ENCODE measurements at regions not wholly inside any gene's neighbourhood (a gene's known extent, or its start where the extent isn't known, plus 50 kb on each side); places are given as distances from the start of the nearest gene placed in this dataset.

DNA sequence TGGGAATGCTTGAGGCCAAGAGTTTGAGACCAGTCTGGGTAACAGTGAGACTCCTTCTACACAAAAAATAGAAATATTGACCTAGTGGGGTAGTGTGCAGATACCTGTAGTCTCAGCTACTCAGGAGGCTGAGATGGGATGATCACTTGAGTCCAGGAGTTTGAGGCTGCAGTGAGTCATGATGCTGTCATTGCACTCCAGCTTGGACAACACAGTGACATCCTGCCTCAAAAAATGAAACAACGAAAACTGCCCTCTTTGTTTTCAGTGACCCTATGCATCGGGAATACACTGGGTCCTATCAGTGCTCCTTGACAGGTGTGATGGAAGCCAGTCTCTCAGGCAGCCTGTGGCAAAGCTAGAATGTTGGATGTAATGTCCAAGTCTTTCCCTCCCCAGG, 311.5 kb upstream of the OR4E1 start (continued):
- TF ChIP-seq, protein P1, sequence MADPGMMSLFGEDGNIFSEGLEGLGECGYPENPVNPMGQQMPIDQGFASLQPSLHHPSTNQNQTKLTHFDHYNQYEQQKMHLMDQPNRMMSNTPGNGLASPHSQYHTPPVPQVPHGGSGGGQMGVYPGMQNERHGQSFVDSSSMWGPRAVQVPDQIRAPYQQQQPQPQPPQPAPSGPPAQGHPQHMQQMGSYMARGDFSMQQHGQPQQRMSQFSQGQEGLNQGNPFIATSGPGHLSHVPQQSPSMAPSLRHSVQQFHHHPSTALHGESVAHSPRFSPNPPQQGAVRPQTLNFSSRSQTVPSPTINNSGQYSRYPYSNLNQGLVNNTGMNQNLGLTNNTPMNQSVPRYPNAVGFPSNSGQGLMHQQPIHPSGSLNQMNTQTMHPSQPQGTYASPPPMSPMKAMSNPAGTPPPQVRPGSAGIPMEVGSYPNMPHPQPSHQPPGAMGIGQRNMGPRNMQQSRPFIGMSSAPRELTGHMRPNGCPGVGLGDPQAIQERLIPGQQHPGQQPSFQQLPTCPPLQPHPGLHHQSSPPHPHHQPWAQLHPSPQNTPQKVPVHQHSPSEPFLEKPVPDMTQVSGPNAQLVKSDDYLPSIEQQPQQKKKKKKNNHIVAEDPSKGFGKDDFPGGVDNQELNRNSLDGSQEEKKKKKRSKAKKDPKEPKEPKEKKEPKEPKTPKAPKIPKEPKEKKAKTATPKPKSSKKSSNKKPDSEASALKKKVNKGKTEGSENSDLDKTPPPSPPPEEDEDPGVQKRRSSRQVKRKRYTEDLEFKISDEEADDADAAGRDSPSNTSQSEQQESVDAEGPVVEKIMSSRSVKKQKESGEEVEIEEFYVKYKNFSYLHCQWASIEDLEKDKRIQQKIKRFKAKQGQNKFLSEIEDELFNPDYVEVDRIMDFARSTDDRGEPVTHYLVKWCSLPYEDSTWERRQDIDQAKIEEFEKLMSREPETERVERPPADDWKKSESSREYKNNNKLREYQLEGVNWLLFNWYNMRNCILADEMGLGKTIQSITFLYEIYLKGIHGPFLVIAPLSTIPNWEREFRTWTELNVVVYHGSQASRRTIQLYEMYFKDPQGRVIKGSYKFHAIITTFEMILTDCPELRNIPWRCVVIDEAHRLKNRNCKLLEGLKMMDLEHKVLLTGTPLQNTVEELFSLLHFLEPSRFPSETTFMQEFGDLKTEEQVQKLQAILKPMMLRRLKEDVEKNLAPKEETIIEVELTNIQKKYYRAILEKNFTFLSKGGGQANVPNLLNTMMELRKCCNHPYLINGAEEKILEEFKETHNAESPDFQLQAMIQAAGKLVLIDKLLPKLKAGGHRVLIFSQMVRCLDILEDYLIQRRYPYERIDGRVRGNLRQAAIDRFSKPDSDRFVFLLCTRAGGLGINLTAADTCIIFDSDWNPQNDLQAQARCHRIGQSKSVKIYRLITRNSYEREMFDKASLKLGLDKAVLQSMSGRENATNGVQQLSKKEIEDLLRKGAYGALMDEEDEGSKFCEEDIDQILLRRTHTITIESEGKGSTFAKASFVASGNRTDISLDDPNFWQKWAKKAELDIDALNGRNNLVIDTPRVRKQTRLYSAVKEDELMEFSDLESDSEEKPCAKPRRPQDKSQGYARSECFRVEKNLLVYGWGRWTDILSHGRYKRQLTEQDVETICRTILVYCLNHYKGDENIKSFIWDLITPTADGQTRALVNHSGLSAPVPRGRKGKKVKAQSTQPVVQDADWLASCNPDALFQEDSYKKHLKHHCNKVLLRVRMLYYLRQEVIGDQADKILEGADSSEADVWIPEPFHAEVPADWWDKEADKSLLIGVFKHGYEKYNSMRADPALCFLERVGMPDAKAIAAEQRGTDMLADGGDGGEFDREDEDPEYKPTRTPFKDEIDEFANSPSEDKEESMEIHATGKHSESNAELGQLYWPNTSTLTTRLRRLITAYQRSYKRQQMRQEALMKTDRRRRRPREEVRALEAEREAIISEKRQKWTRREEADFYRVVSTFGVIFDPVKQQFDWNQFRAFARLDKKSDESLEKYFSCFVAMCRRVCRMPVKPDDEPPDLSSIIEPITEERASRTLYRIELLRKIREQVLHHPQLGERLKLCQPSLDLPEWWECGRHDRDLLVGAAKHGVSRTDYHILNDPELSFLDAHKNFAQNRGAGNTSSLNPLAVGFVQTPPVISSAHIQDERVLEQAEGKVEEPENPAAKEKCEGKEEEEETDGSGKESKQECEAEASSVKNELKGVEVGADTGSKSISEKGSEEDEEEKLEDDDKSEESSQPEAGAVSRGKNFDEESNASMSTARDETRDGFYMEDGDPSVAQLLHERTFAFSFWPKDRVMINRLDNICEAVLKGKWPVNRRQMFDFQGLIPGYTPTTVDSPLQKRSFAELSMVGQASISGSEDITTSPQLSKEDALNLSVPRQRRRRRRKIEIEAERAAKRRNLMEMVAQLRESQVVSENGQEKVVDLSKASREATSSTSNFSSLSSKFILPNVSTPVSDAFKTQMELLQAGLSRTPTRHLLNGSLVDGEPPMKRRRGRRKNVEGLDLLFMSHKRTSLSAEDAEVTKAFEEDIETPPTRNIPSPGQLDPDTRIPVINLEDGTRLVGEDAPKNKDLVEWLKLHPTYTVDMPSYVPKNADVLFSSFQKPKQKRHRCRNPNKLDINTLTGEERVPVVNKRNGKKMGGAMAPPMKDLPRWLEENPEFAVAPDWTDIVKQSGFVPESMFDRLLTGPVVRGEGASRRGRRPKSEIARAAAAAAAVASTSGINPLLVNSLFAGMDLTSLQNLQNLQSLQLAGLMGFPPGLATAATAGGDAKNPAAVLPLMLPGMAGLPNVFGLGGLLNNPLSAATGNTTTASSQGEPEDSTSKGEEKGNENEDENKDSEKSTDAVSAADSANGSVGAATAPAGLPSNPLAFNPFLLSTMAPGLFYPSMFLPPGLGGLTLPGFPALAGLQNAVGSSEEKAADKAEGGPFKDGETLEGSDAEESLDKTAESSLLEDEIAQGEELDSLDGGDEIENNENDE (IDR thresholded peaks at IDR 0.05; ENCODE audit: insufficient replicate concordance, low read length) = no peak
- TF ChIP-seq CEBPB (IDR thresholded peaks at IDR 0.05; ENCODE audit: low read depth, low read length) (no peak), PHF8 (conservative IDR thresholded peaks at IDR 0.05; ENCODE audit: low read depth, low read length) (no peak), TAF7 (optimal IDR thresholded peaks at IDR 0.05; ENCODE audit: borderline replicate concordance, low read depth, low read length) (no peak), GTF2F1 (IDR thresholded peaks at IDR 0.05; ENCODE audit: borderline replicate concordance, low read depth, low read length) (no peak), SIN3A (conservative IDR thresholded peaks at IDR 0.05 in 1 of 2, IDR thresholded peaks at IDR 0.05 in 1 of 2; ENCODE audit: low read depth in 1 of 2, low read length in 2 of 2) (no peak), POLR2A (IDR thresholded peaks at IDR 0.05; ENCODE audit: control extremely low read depth in 1 of 2, low read depth in 2 of 2, low read length in 2 of 2) (no peak), RBBP5 (IDR thresholded peaks at IDR 0.05; ENCODE audit: borderline replicate concordance, low read depth, low read length) (no peak), JUN (IDR thresholded peaks at IDR 0.05; ENCODE audit: low read depth, low read length) (no peak), ZNF274 (IDR thresholded peaks at IDR 0.05; ENCODE audit: borderline replicate concordance, extremely low read depth, low read length) (no peak), FOSL1 (IDR thresholded peaks at IDR 0.05; ENCODE audit: insufficient read depth, low read depth, low read length) (no peak), CBX8 (IDR thresholded peaks at IDR 0.05; ENCODE audit: borderline replicate concordance, low read depth, low read length) (no peak), ASH2L (IDR thresholded peaks at IDR 0.05; ENCODE audit: low read length) (no peak)
